Upper lobe of left lung (tissue), 6 donors: ENCODE measurements at regions not wholly inside any gene's neighbourhood (a gene's known extent, or its start where the extent isn't known, plus 50 kb on each side); places are given as distances from the start of the nearest gene placed in this dataset.

Experiments
- ATAC-seq, 2 donors: fragments of 200-7000 bp; cut with Tn5 transposase; one replicate each; pipeline ENCODE4 v1.9.1; 2022; ENCODE audit warnings: mild to moderate bottlenecking in 2 of 2, moderate library complexity in 2 of 2; ENCODE audit not compliant: low FRiP score in 2 of 2
- DNase-seq, 2 donors: peaks; one replicate each; pipeline ENCODE4 v3.0.0-alpha.2; 2019 to 2020
- H3K27ac ChIP-seq, 4 donors: fragments of 200-600 bp; sonication (generic); one replicate each; pipeline ENCODE4 v1.5.1; 2016 to 2019
- H3K27me3 ChIP-seq, 4 donors: fragments of 200-600 bp; sonication (generic); one replicate each; pipeline ENCODE4 v1.5.1; 2017 to 2019
- H3K36me3 ChIP-seq, 4 donors: fragments of 200-600 bp; sonication (generic); one replicate each; pipeline ENCODE4 v1.5.1; 2016 to 2019
- H3K4me1 ChIP-seq, 4 donors: fragments of 200-600 bp; sonication (generic); one replicate each; pipeline ENCODE4 v1.5.1; 2018 to 2019
- H3K4me3 ChIP-seq, 4 donors: fragments of 200-600 bp; sonication (generic); one replicate each; pipeline ENCODE4 v1.5.1; 2017 to 2019; ENCODE audit warnings: mild to moderate bottlenecking in 2 of 4, moderate library complexity in 1 of 4
- H3K9me3 ChIP-seq, 4 donors: fragments of 200-600 bp; sonication (generic); one replicate each; pipeline ENCODE4 v1.5.1; 2018 to 2019
- EP300 ChIP-seq, 4 donors: sonication (generic); formaldehyde crosslinking; IDR thresholded peaks; one replicate each; pipeline ENCODE4 v1.5.1; 2017; ENCODE audit warnings: antibody characterized with exemption in 4 of 4, control low read depth in 2 of 4
- POLR2A ChIP-seq, 4 donors: fragments of 450-650 bp; IDR thresholded peaks; one replicate each; pipeline ENCODE4 v1.5.1; 2016 to 2017; ENCODE audit warnings: antibody characterized with exemption in 4 of 4, mild to moderate bottlenecking in 2 of 4
- POLR2AphosphoS5 ChIP-seq, 2 donors: sonication (generic); formaldehyde crosslinking; IDR thresholded peaks; one replicate each; pipeline ENCODE4 v1.5.1; 2017; ENCODE audit warnings: antibody characterized with exemption in 2 of 2
- WGBS, 2 donors: methylation state at CpG; one replicate each; pipeline ENCODE4 v1.1.5; 2017 to 2018; 5-methylcytosine and 5-hydroxymethylcytosine counted together
- TF ChIP-seq, protein P1 (sequence below), 6 experiments: fragments of 450-650 bp in 4 of 6; fragments of 200-600 bp in 2 of 6; sonication (generic) in 2 of 6; IDR thresholded peaks; one replicate each; pipeline ENCODE4 v1.5.1; 2016 to 2019; ENCODE audit warnings: antibody characterized with exemption in 6 of 6
- donor health status: DM: no; HTN: no; CAD: no; lungs with moderate emphysema.
- donor health status: DM: no; HTN: yes; CAD: no; lungs with severe emphysema.

GRCh38 chr6:29777310-29777709 is 50.3 kb upstream of the HLA-G start:
- Histone ChIP-seq H3K36me3 (no peaks in the 10 kb centered on the region), H3K27ac (no peak overlapping the region), H3K27me3 (no peaks in the 10 kb centered on the region), H3K9me3 (no peaks in the 10 kb centered on the region), H3K4me1 (no peaks in the 10 kb centered on the region), H3K4me3 (no peak overlapping the region)
- DNase-seq (no peak), ATAC-seq (peak in 1 of 2 donors; percentile 67)
- WGBS, 2 donors: 57 to 81% methylated on average over 4 of the region's 4 CpGs
- no peak for TF ChIP-seq POLR2A (IDR thresholded peaks at IDR 0.05)
- no peak for TF ChIP-seq POLR2AphosphoS5 (IDR thresholded peaks at IDR 0.05)
- TF ChIP-seq EP300 (IDR thresholded peaks at IDR 0.05): no peak
- TF ChIP-seq, protein P1, sequence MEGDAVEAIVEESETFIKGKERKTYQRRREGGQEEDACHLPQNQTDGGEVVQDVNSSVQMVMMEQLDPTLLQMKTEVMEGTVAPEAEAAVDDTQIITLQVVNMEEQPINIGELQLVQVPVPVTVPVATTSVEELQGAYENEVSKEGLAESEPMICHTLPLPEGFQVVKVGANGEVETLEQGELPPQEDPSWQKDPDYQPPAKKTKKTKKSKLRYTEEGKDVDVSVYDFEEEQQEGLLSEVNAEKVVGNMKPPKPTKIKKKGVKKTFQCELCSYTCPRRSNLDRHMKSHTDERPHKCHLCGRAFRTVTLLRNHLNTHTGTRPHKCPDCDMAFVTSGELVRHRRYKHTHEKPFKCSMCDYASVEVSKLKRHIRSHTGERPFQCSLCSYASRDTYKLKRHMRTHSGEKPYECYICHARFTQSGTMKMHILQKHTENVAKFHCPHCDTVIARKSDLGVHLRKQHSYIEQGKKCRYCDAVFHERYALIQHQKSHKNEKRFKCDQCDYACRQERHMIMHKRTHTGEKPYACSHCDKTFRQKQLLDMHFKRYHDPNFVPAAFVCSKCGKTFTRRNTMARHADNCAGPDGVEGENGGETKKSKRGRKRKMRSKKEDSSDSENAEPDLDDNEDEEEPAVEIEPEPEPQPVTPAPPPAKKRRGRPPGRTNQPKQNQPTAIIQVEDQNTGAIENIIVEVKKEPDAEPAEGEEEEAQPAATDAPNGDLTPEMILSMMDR (IDR thresholded peaks at IDR 0.05): no peak
